Stimulated activated naive B cell treated with anti-CD40 and anti-IgM and Interleukin-4, amounts not matched to agents 10 μg/mL and 1 μg/mL and 100 μg/mL, for 72 hours (primary cell): ENCODE measurements at regions not wholly inside any gene's neighbourhood (a gene's known extent, or its start where the extent isn't known, plus 50 kb on each side); places are given as distances from the start of the nearest gene placed in this dataset.

ENCODE experiments used
- ATAC-seq, 2 donors: fragments of 150-1000 bp; cut with Tn5 transposase; replicated peaks; 2 replicates each; pipeline ENCODE4 v1.10.0; 2021; ENCODE audit warnings: moderate library complexity in 1 of 2
- DNase-seq: peaks from one replicate; pipeline ENCODE4 v3.0.0; 2021
- H3K27ac Mint-ChIP-seq: one replicate; pipeline ENCODE4 v1.8.0; 2022; ENCODE audit warnings: mild to moderate bottlenecking, mixed read lengths
- H3K27me3 Mint-ChIP-seq, 2 donors: one replicate each; pipeline ENCODE4 v1.8.0; 2022; ENCODE audit warnings: mixed read lengths in 2 of 2
- H3K36me3 Mint-ChIP-seq, 2 donors: one replicate each; pipeline ENCODE4 v1.8.0; 2022; ENCODE audit warnings: mixed read lengths in 2 of 2, mild to moderate bottlenecking in 1 of 2
- H3K4me1 Mint-ChIP-seq, 2 donors: one replicate each; pipeline ENCODE4 v1.8.0; 2022; ENCODE audit warnings: mixed read lengths in 2 of 2, mild to moderate bottlenecking in 1 of 2
- H3K4me3 Mint-ChIP-seq, 2 donors: one replicate each; pipeline ENCODE4 v1.8.0; 2022; ENCODE audit warnings: mild to moderate bottlenecking in 2 of 2, mixed read lengths in 2 of 2, moderate library complexity in 1 of 2
- H3K9me3 Mint-ChIP-seq, 2 donors: one replicate each; pipeline ENCODE4 v1.8.0; 2022; ENCODE audit warnings: mixed read lengths in 2 of 2, mild to moderate bottlenecking in 1 of 2

GRCh38 chr2:145829931-145830330, 1310.0 kb upstream of the ZEB2 start:
- ATAC-seq (no peak), DNase-seq (no peak)
- peaks cover 0 to 6% of the 10 kb centered on the region in 2 donors for H3K9me3 Mint-ChIP-seq

GRCh38 chr2:145827235-145827634, 1307.3 kb upstream of the ZEB2 start:
- ATAC-seq: no peak
- Mint-ChIP-seq H3K36me3 (no peaks in the 10 kb centered on the region), H3K4me3 (no peak overlapping the region), H3K27ac (no peak overlapping the region), H3K27me3 (peaks cover 13 to 23% of the 10 kb centered on the region in 2 donors), H3K9me3 (peaks cover 0 to 6% of the 10 kb centered on the region in 2 donors), H3K4me1 (no peaks in the 10 kb centered on the region)
- no peak for DNase-seq

More at GRCh38 chr2:145829931-145830330, 1310.0 kb upstream of the ZEB2 start:
- H3K27ac Mint-ChIP-seq: no peak overlapping the region
- peaks cover 13 to 18% of the 10 kb centered on the region in 2 donors for H3K27me3 Mint-ChIP-seq
- H3K4me3 Mint-ChIP-seq: no peak overlapping the region
- H3K36me3 Mint-ChIP-seq: no peaks in the 10 kb centered on the region
- no peaks in the 10 kb centered on the region for H3K4me1 Mint-ChIP-seq

- no peak for ATAC-seq
- no peak for DNase-seq
- Mint-ChIP-seq H3K4me3 (no peak overlapping the region), H3K36me3 (no peaks in the 10 kb centered on the region), H3K27me3 (peaks cover 16 to 28% of the 10 kb centered on the region in 2 donors), H3K9me3 (peaks cover 0 to 6% of the 10 kb centered on the region in 2 donors), H3K4me1 (no peaks in the 10 kb centered on the region), H3K27ac (no peak overlapping the region)
Measured at GRCh38 chr2:145824384-145824783, 1304.5 kb upstream of the ZEB2 start.

GRCh38 chr2:145822892-145823534, 1303.1 kb upstream of the ZEB2 start:
- Mint-ChIP-seq H3K36me3 (no peaks in the 10 kb centered on the region), H3K4me3 (no peak overlapping the region), H3K9me3 (peaks cover 0 to 6% of the 10 kb centered on the region in 2 donors), H3K27ac (no peak overlapping the region), H3K27me3 (peaks cover 14 to 24% of the 10 kb centered on the region in 2 donors), H3K4me1 (no peaks in the 10 kb centered on the region)
- no peak for ATAC-seq
- DNase-seq: no peak

- DNase-seq: no peak
- H3K27ac Mint-ChIP-seq: no peak overlapping the region
- no peaks in the 10 kb centered on the region for H3K4me1 Mint-ChIP-seq
- ATAC-seq: no peak
- H3K9me3 Mint-ChIP-seq: no peaks in the 10 kb centered on the region
- H3K36me3 Mint-ChIP-seq: no peaks in the 10 kb centered on the region
- no peak overlapping the region for H3K4me3 Mint-ChIP-seq
- H3K27me3 Mint-ChIP-seq: peaks cover 6 to 17% of the 10 kb centered on the region in 2 donors
Measured at GRCh38 chr2:145820651-145821050, 1300.7 kb upstream of the ZEB2 start.

GRCh38 chr2:145818890-145819504, 1299.1 kb upstream of the ZEB2 start:
- ATAC-seq: no peak
- H3K9me3 Mint-ChIP-seq: no peaks in the 10 kb centered on the region
- H3K27me3 Mint-ChIP-seq: peaks cover 6 to 17% of the 10 kb centered on the region in 2 donors
- DNase-seq: no peak
- H3K4me3 Mint-ChIP-seq: no peak overlapping the region
- no peaks in the 10 kb centered on the region for H3K4me1 Mint-ChIP-seq
- H3K36me3 Mint-ChIP-seq: no peaks in the 10 kb centered on the region
- no peak overlapping the region for H3K27ac Mint-ChIP-seq

GRCh38 chr2:145815933-145816332, 1296.0 kb upstream of the ZEB2 start:
- DNase-seq: no peak
- Mint-ChIP-seq H3K4me3 (no peak overlapping the region), H3K4me1 (peaks cover 0 to 1% of the 10 kb centered on the region in 2 donors), H3K36me3 (no peaks in the 10 kb centered on the region), H3K27ac (no peak overlapping the region), H3K27me3 (peaks cover 6 to 11% of the 10 kb centered on the region in 2 donors), H3K9me3 (no peaks in the 10 kb centered on the region)
- no peak for ATAC-seq

GRCh38 chr2:145813481-145813880, 1293.6 kb upstream of the ZEB2 start:
- no peaks in the 10 kb centered on the region for H3K9me3 Mint-ChIP-seq
- no peak overlapping the region for H3K27ac Mint-ChIP-seq
- no peaks in the 10 kb centered on the region for H3K27me3 Mint-ChIP-seq
- ATAC-seq: no peak
- H3K36me3 Mint-ChIP-seq: no peaks in the 10 kb centered on the region
- H3K4me3 Mint-ChIP-seq: no peak overlapping the region
- no peak for DNase-seq
- peaks cover 0 to 1% of the 10 kb centered on the region in 2 donors for H3K4me1 Mint-ChIP-seq

GRCh38 chr2:145812165-145812554, 1292.2 kb upstream of the ZEB2 start:
- Mint-ChIP-seq H3K27me3 (no peaks in the 10 kb centered on the region), H3K9me3 (no peaks in the 10 kb centered on the region), H3K27ac (no peak overlapping the region), H3K4me3 (no peak overlapping the region), H3K4me1 (peaks cover 0 to 1% of the 10 kb centered on the region in 2 donors), H3K36me3 (no peaks in the 10 kb centered on the region)
- no peak for ATAC-seq
- DNase-seq: no peak

GRCh38 chr2:145811276-145812164, 1291.6 kb upstream of the ZEB2 start:
- ATAC-seq (no peak), DNase-seq (no peak)
- Mint-ChIP-seq H3K36me3 (no peaks in the 10 kb centered on the region), H3K9me3 (no peaks in the 10 kb centered on the region), H3K4me3 (no peak overlapping the region), H3K4me1 (peaks cover 0 to 1% of the 10 kb centered on the region in 2 donors), H3K27me3 (no peaks in the 10 kb centered on the region), H3K27ac (no peak overlapping the region)

GRCh38 chr2:145807968-145808367, 1288.0 kb upstream of the ZEB2 start:
- no peaks in the 10 kb centered on the region for H3K9me3 Mint-ChIP-seq
- H3K27ac Mint-ChIP-seq: no peak overlapping the region
- no peak overlapping the region for H3K4me3 Mint-ChIP-seq
- ATAC-seq (no peak), DNase-seq (no peak)
- H3K36me3 Mint-ChIP-seq: no peaks in the 10 kb centered on the region
- H3K4me1 Mint-ChIP-seq: peaks cover 0 to 1% of the 10 kb centered on the region in 2 donors
- H3K27me3 Mint-ChIP-seq: no peaks in the 10 kb centered on the region

GRCh38 chr2:145807554-145807953, 1287.6 kb upstream of the ZEB2 start:
- no peaks in the 10 kb centered on the region for H3K36me3 Mint-ChIP-seq
- H3K27ac Mint-ChIP-seq: no peak overlapping the region
- H3K9me3 Mint-ChIP-seq: no peaks in the 10 kb centered on the region
- H3K27me3 Mint-ChIP-seq: no peaks in the 10 kb centered on the region
- DNase-seq (no peak), ATAC-seq (no peak)
- H3K4me1 Mint-ChIP-seq: peaks cover 0 to 1% of the 10 kb centered on the region in 2 donors
- H3K4me3 Mint-ChIP-seq: no peak overlapping the region

GRCh38 chr2:145806546-145806945, 1286.6 kb upstream of the ZEB2 start:
- Mint-ChIP-seq H3K4me1 (peaks cover 0 to under 1% of the 10 kb centered on the region in 2 donors), H3K4me3 (no peak overlapping the region), H3K36me3 (no peaks in the 10 kb centered on the region), H3K27ac (no peak overlapping the region), H3K27me3 (no peaks in the 10 kb centered on the region), H3K9me3 (no peaks in the 10 kb centered on the region)
- DNase-seq: no peak
- ATAC-seq: no peak

- DNase-seq: no peak
- Mint-ChIP-seq H3K27me3 (peaks cover 0 to 3% of the 10 kb centered on the region in 2 donors), H3K36me3 (no peaks in the 10 kb centered on the region), H3K4me1 (no peaks in the 10 kb centered on the region), H3K4me3 (no peak overlapping the region), H3K9me3 (no peaks in the 10 kb centered on the region), H3K27ac (no peak overlapping the region)
- no peak for ATAC-seq
Measured at GRCh38 chr2:145802133-145802532, 1282.2 kb upstream of the ZEB2 start.
